Amygdala (tissue), 56 donors: ENCODE measurements at regions not wholly inside any gene's neighbourhood (a gene's known extent, or its start where the extent isn't known, plus 50 kb on each side); places are given as distances from the start of the nearest gene placed in this dataset.
"Not testable (repeated sequence)": the region's sequence is repeated elsewhere in the genome, so short reads cannot be mapped to it uniquely, and the experiment has no call there.

Source experiments
- DNase-seq, 56 donors: peaks; one replicate each; lab custom pipeline; 2025; lab: John Stamatoyannopoulos, UW

GRCh38 chr2:17030047-17030446, 364.4 kb upstream of the CYRIA start:
- DNase-seq = no peak

- no peak for DNase-seq
These were observed 346.7 kb upstream of the CYRIA start for GRCh38 chr2:17012297-17012696.

- DNase-seq = no peak
These were observed 344.5 kb upstream of the CYRIA start for GRCh38 chr2:17010104-17010503.

- no peak for DNase-seq
These were observed 334.5 kb upstream of the CYRIA start for GRCh38 chr2:17000184-17000482.

GRCh38 chr2:16999347-17000183, 333.9 kb upstream of the CYRIA start:
- DNase-seq = no peak

GRCh38 chr2:16978301-16978700, 312.7 kb upstream of the CYRIA start:
- DNase-seq = no peak

GRCh38 chr2:16974688-16975087, 309.1 kb upstream of the CYRIA start:
- no peak for DNase-seq

GRCh38 chr2:16973586-16974286, 308.1 kb upstream of the CYRIA start:
- no peak for DNase-seq

GRCh38 chr2:16972276-16972675, 306.6 kb upstream of the CYRIA start:
- no peak for DNase-seq

- DNase-seq = no peak
These were observed 306.1 kb upstream of the CYRIA start for GRCh38 chr2:16971722-16972234.

- not testable (repeated sequence) for DNase-seq
These were observed 305.3 kb upstream of the CYRIA start for GRCh38 chr2:16970948-16971347.

GRCh38 chr2:16962505-16962904, 296.9 kb upstream of the CYRIA start:
- DNase-seq = no peak

- no peak for DNase-seq
These were observed 294.9 kb upstream of the CYRIA start for GRCh38 chr2:16960579-16960978.

GRCh38 chr2:16958266-16958665, 292.6 kb upstream of the CYRIA start:
- DNase-seq = no peak

- no peak for DNase-seq
These were observed 287.2 kb upstream of the CYRIA start for GRCh38 chr2:16952805-16953204.

- DNase-seq = no peak
These were observed 286.7 kb upstream of the CYRIA start for GRCh38 chr2:16952368-16952767.

GRCh38 chr2:16950436-16950835, 284.8 kb upstream of the CYRIA start:
- DNase-seq = no peak

GRCh38 chr2:16948710-16949109, 283.1 kb upstream of the CYRIA start:
- DNase-seq = no peak

GRCh38 chr2:16948053-16948452, 282.4 kb upstream of the CYRIA start:
- no peak for DNase-seq

GRCh38 chr2:16943279-16943958, 277.8 kb upstream of the CYRIA start:
- DNase-seq = no peak

- no peak for DNase-seq
These were observed 274.6 kb upstream of the CYRIA start for GRCh38 chr2:16940214-16940613.
